GM20431 (cell line): ENCODE measurements at regions not wholly inside any gene's neighbourhood (a gene's known extent, or its start where the extent isn't known, plus 50 kb on each side); places are given as distances from the start of the nearest gene placed in this dataset.
"Not testable (repeated sequence)": the region's sequence is repeated elsewhere in the genome, so short reads cannot be mapped to it uniquely, and the experiment has no call there.

Experiments used
- in situ Hi-C: fragments of 300-500 bp; cut with MseI, MboI; formaldehyde crosslinking; loops from one replicate; pipeline ENCODE4 v1.15.0; 2020; ENCODE audit warnings: low sequenced_read_pairs; ENCODE audit not compliant: unreplicated experiment

DNA sequence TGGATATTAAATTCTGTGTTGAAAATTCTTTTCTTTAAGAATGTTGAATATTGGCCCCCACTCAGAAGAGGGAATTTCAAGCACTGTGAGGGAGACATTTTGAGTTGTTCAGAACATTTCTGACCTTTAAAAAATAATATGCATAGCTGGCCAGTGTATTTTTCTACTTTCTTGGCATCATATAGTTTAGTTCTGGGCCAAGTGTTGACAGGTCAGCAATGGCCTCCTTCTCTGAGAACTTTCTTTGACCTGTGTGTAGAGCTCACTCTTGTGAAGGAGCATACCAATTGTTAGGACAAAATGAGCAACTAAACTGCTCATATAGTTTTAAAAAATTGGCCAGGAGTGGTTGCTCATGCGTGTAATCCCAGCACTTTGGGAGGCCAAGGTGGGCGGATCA lies 376.0 kb downstream of the LRRC70 start:
- in situ Hi-C loops = no loop called here

DNA sequence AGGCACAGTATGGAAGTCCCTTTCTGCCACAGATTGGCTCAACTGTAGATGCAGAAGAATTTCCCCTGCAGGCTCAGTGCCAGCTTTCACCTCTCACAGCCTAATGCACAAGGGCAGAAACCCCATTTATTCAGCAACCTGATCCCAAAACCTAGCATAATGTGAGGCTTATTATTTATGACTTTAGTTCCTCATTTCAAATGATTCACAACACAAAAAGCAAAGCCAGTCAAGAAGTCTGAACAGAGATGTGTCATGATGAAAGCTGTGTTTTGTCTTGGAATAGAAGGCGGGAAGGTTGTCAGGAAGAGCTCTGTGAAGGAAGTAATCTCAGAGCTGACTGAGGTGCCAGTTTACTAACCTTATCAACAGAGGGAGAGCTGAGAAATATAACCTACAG lies 369.7 kb downstream of the LRRC70 start:
- in situ Hi-C loops = no loop called here

- in situ Hi-C loops = no loop called here
Measured at GRCh38 chr5:62942384-62942783, 363.8 kb downstream of the LRRC70 start.

GRCh38 chr5:62938927-62939326 lies 360.3 kb downstream of the LRRC70 start:
- in situ Hi-C loops = no loop called here

DNA sequence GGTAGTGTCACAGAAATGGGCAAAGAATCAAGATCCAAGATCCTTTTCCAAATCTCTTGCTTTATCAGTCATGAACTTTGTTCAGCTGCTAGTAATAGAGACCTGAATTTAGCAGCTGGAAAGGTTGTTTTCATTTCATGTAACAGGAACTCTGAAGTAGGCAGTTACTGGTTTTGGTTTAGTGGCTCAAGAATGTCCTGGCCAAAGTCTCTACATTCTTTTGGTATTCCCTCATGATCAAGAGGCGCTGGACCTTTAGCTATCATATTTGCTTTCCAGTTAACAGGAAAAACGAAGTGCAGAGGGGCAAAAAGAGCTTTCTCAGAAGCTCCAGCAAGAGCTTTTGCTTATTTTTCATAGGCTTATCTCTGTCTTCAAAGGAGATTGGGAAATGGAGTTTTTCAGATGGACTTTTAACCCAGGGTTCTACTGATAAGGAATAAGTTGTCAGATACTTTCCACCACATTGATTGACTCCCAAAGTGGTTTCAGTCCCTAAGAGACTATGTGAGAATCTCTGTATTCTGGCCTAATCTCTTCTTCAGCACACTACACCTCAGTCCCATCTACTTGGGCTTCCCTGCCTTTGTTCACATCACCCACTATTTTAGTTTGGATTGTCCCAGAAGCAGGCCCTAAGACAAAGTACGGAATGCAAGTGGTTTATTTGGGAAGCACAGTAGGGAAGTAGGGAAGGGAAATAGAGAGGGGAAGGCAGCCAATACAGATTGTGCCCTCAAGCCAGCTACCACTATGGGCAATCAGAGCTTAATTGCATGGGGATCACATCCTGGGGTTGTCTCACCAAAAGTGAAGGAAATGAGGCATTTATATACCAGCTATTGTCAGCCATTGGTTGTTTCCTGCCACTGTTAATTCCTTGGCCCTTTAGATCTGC lies 359.3 kb downstream of the LRRC70 start:
- in situ Hi-C loops = no loop called here

GRCh38 chr5:62935660-62936059 lies 357.0 kb downstream of the LRRC70 start:
- in situ Hi-C loops = no loop called here

GRCh38 chr5:62934319-62934718 lies 355.7 kb downstream of the LRRC70 start:
- in situ Hi-C loops = no loop called here

DNA sequence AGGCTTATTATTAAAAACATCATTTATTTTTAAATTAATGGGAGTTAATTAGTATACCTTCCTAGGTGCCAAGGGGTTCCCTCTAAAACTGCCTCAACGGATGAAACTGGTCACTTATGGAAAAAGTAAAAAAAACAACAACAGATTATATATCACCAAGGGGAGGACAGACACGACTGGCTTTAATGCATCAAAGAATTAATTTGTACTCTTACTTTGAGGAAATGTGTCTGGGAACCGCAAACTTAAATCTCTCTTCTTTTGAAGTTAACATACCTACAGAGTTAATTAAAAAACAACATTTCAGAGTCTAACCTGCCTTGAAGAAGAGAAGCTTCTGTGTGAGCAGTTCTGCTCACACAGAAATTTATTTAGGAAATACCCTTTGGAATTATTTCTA lies 354.6 kb downstream of the LRRC70 start:
- in situ Hi-C loops = no loop called here

DNA sequence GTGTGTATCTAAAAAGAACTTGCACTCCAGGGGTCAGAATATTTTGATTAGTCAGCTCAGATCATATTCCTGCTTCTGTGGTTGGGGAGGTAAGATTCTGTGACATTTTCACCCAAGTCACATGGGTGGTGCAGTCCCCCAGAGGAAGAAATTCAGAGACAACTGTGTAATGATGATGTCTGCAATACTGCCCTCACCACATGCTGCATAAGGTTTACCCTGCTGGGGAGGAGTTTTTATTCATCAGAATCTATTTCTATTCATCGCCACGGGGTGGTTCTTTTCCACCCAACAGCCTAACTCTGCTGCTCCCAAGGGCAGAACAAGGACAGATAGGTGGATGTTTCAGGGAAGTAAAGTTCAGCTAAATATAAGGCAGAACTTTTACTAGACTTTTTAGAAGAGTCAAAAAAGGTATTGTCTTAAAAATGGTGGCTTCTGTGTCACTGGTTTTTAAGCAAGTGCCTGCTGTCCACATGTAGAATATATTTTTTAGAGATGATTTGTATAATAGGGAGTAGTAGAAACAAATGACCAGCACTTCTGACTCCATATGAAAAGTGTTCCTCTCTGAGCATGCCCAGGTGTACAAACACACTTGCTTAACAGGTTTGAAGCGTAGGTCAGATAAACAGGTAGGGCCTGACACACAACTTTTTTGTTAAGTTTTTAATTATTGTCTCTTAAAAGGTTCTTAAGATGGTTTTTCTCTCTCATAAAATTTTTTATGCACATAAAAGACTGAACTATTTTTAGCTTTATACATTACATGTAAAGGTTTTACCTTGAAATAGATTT lies 352.7 kb downstream of the LRRC70 start:
- in situ Hi-C loops = no loop called here

GRCh38 chr5:62922191-62922590 lies 343.6 kb downstream of the LRRC70 start:
- in situ Hi-C loops = no loop called here

- in situ Hi-C loops = no loop called here
Measured at GRCh38 chr5:62920856-62921255, 342.2 kb downstream of the LRRC70 start.

DNA sequence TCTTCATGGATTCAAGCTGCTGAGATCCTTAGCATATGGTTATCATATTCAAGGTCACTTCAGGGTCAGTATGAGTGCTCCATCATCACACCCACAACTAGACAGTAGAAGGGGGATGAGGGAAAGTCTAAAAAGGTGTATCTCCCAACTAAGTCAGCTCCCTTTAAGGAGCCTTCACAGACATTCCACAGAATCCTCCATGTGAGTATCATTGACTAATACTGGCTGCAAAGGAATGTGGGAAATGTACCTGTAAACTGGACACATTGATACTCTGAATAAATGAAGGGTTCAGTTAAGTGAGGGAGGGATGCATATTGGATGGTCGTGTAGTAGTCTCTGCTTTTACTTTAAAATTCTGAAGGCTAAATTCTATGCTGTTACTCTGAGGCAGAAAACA lies 330.7 kb downstream of the LRRC70 start:
- in situ Hi-C loops = no loop called here

DNA sequence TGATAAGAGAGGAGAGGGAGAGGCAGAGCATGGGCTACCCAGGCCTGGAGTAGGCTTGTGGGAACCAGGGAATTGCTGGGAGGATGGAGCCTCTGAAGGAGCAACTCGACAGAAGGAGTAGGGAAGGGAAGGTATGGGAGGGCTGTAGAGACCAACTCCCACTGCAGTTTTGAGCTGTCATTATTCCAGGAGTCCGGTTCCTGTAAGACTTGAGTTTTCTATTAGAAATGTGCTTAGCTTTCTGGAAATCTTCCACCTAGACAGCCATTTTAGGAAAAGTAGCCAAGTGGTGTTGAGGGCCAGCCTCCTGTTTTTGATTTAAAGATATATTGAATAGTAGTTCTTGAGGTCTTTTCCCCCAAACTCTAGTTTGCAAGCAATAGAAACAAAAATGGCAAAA lies 323.5 kb downstream of the LRRC70 start:
- in situ Hi-C loops = no loop called here

- in situ Hi-C loops = no loop called here
Measured at GRCh38 chr5:62900976-62901375, 322.4 kb downstream of the LRRC70 start.

DNA sequence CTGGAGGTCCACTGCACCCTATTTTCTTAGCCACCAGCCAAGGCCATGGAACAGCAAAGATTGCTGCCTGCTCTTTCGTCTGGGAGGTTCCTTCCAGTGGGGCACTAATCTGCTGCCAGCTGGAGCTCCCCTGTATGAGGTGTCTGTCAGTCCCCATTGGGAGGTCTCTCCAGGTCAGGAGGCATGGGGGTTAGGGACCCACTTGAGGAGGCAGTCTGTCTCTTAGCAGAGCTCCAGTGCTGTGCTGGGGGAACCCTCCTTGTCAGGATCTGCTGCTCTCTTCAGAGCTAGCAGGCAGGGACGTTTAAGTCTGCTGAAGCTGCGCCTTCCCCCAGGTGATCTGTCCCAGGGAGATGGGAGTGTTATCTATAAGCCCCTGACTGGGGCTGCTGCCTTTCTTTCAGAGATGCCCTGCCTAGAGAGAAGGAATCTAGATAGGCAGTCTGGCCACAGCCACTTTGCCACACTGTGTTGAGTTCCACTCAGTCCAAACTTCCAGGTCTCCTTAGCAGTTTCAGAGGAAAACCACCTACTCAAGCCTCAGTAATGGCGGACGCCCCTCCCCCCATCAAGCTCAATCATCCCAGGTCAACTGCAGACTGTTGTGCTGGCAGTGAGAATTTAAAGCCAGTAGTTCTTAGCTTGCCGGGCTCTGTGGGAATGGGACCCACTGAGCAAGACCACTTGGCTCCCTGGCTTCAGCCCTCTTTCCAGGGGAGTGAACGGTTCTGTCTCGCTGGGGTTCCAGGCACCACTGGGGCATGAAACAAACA lies 317.7 kb downstream of the LRRC70 start:
- in situ Hi-C loops = no loop called here

- in situ Hi-C loops = no loop called here
Measured at GRCh38 chr5:62886603-62887315, 308.1 kb downstream of the LRRC70 start.

DNA sequence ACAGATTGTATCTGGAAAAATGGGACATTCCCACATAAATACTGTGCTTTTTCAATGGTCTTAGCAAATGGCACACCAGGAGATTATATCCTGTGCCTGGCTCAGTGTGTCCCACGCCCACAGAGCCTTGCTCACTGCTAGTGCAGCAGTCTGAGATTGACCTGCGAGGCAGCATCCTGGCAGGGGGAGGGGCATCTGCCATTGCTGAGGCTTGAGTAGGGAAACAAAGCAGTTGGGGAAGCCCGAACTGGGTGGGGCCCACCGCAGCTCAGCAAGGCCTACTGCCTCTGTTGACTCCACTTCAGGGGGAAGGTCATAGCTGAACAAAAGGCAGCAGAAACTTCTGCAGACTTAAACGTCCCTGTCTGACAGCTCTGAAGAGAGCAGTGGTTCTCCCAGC lies 258.7 kb downstream of the LRRC70 start:
- in situ Hi-C loops = not testable (repeated sequence)

DNA sequence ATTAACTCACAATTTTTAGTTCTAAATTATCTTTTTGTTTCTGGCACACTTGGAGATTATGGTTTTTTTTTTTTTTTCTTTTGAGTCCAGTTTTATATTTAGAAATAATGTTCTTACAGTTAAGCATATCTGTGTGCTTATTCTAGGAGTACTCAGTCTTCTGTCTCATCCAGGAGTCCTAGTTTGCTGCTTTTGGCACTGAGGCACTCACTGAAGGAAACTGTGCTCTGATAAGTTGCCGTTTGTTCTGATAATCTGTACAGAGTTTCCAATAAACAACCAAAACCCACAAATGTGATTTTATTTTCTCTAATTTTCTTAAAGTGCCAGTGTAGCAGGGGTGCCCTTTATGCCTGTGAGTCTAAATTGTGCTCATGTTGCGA lies 251.0 kb downstream of the LRRC70 start:
- in situ Hi-C loops = no loop called here

DNA sequence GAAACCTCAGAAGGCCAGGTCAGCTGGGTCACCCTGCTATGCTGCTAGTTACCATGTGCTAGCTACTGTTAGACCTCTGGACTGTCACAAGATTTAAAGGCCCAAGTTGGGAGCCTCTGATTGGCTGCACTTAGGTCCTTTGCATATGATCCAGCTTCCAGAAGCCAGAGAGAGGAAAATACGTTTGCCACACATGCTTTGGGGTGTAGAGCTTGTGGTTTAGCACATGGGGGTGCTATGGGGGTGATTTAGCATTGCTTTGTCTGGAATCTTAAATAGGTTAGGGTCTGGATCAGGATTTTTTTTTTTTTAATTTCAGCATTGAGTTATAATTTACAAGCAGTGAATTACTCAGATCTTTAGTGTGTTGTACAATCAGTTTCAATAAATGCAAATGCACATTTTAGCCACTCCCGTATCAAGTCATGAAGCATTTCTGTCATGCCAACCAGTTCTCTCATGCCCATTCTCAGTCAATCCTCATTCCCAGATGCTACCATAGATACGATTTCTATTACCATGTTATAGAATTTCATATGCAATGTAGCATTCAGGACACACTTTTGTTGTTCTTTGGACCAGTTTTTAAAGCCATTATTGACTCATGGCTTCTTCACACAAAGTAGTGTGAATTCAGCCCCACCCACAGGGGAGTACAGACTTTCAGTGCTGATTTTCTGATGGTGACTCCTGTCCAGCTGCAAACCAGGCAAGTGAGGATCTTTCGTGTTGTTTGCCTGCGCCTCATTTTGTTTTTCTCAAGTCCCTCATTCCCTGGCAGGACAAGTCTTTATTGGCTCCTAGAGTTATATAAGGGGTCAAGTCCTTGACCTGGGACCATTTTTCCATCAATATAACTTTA lies 250.4 kb downstream of the LRRC70 start:
- in situ Hi-C loops = no loop called here
